T-cell (primary cell): ENCODE measurements at regions not wholly inside any gene's neighbourhood (a gene's known extent, or its start where the extent isn't known, plus 50 kb on each side); places are given as distances from the start of the nearest gene placed in this dataset.

Experiments used
- ATAC-seq, 4 experiments: fragments of 200-7000 bp in 3 of 4; fragments of 150-1000 bp in 1 of 4; cut with Tn5 transposase; replicated peaks in 1 of 4; 1 replicate in 3 of 4; 2 replicates in 1 of 4; pipeline ENCODE4 v1.10.0; 2021; ENCODE audit warnings: moderate library complexity in 3 of 4, mild to moderate bottlenecking in 2 of 4, moderate number of reproducible peaks in 1 of 4
- CTCF ChIA-PET, 2 donors: fragments of 300-600 bp; sonication (Branson Sonifier 250); formaldehyde crosslinking; loops; one replicate each; lab custom pipeline; 2022; ENCODE audit warnings: antibody characterized with exemption in 2 of 2; lab: Charles Lee
- POLR2A ChIA-PET, 2 donors: fragments of 300-600 bp; sonication (Branson Sonifier 250); formaldehyde crosslinking; loops; one replicate each; lab custom pipeline; 2022; ENCODE audit warnings: antibody characterized with exemption in 2 of 2; lab: Charles Lee
- DNase-seq, 35 experiments: peaks; one replicate each; pipeline versions ENCODE4 v3.0.0 to v3.0.0-alpha.2; 2013 to 2023
- H3K27ac ChIP-seq: one replicate; pipeline ENCODE4 v1.5.1; 2013; ENCODE audit warnings: low read length
- H3K27me3 ChIP-seq, 2 experiments: replicated peaks in 1 of 2; 1 replicate in 1 of 2; 2 replicates in 1 of 2; pipeline versions ENCODE4 v1.6.1 to v1.7.0; 2013; ENCODE audit warnings: low read length in 1 of 2, mixed read lengths in 1 of 2; ENCODE audit not compliant: control insufficient read depth in 2 of 2, insufficient read depth in 2 of 2; ENCODE audit errors: extremely low read depth in 1 of 2
- H3K36me3 ChIP-seq, 2 donors: 1 replicate in 1 of 2; 2 replicates in 1 of 2; pipeline versions ENCODE4 v1.6.1 to v1.7.0; 2013; ENCODE audit warnings: low read length in 1 of 2; ENCODE audit not compliant: control insufficient read depth in 2 of 2, insufficient read depth in 1 of 2; ENCODE audit errors: extremely low read depth in 1 of 2
- H3K4me1 ChIP-seq, 2 experiments: 1 replicate in 1 of 2; 2 replicates in 1 of 2; pipeline versions ENCODE4 v1.6.1 to v1.7.0; 2013; ENCODE audit warnings: low read length in 2 of 2, mixed read lengths in 1 of 2; ENCODE audit not compliant: insufficient read depth in 2 of 2, control insufficient read depth in 1 of 2; ENCODE audit errors: extremely low read depth in 1 of 2
- H3K4me3 ChIP-seq, 2 donors: 1 replicate in 1 of 2; 2 replicates in 1 of 2; pipeline versions ENCODE4 v1.5.1 to v1.7.0; 2013; ENCODE audit warnings: mild to moderate bottlenecking in 2 of 2, low read length in 1 of 2, moderate library complexity in 1 of 2; ENCODE audit not compliant: control insufficient read depth in 1 of 2; ENCODE audit errors: extremely low read depth in 1 of 2
- H3K9me3 ChIP-seq: 2 replicates; pipeline ENCODE4 v1.7.0; 2013
- H3K27ac Mint-ChIP-seq, 2 donors: one replicate each; pipeline ENCODE4 v1.8.0; 2020 to 2021; ENCODE audit warnings: mild to moderate bottlenecking in 2 of 2, mixed read lengths in 2 of 2
- H3K27me3 Mint-ChIP-seq, 2 donors: one replicate each; pipeline ENCODE4 v1.8.0; 2021 to 2022; ENCODE audit warnings: mixed read lengths in 2 of 2
- H3K36me3 Mint-ChIP-seq: one replicate; pipeline ENCODE4 v1.8.0; 2021; ENCODE audit warnings: mixed read lengths
- H3K4me1 Mint-ChIP-seq, 3 donors: one replicate each; pipeline ENCODE4 v1.8.0; 2020 to 2022; ENCODE audit warnings: mixed read lengths in 3 of 3, mild to moderate bottlenecking in 1 of 3
- H3K4me3 Mint-ChIP-seq, 3 donors: one replicate each; pipeline ENCODE4 v1.8.0; 2020 to 2022; ENCODE audit warnings: mild to moderate bottlenecking in 3 of 3, mixed read lengths in 3 of 3, moderate library complexity in 3 of 3
- H3K9me3 Mint-ChIP-seq, 3 donors: one replicate each; pipeline ENCODE4 v1.8.0; 2020 to 2022; ENCODE audit warnings: mixed read lengths in 3 of 3
- WGBS: methylation state at CpG from one replicate; pipeline ENCODE4 v1.1.5; 2013; ENCODE audit warnings: missing lambda C conversion rate; ENCODE audit not compliant: insufficient coverage; 5-methylcytosine and 5-hydroxymethylcytosine counted together

DNA sequence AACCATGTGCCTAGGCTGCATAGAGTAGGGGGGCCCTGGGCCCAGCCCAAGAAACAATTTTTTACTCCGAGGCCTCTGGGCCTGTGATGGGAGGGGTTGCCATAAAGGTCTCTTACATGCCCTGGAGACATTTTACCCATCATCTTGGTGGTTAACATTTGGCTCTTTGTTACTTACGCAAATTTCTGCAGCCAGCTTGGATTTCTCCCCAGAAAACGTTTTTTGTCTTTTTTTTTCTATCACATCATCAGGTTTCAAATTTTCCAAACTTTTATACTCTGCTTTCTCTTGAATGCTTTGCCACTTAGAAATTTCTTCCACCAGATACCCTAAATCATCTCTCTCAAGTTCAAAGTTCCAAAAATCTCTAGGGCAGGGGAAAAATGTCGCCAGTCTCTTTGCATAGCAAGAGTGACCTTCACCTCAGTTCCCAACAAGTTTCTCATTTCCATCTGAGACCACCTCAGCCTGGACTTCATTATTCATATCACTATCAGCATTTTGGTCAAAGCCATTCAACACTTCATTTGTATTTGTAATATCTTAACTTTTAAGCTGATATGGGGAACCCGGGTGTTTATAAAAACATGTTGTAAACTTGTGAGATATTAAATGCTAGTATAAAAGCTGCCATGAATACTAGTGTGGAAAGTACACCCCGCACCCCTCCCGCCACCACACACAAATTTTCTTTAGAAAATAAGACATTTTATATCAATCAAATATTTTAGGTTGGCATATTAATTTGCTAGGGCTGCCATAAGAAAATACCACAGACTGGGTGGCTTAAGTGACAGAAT, 56.0 kb upstream of the PLSCR4 start:
- Mint-ChIP-seq H3K4me1 (no peaks in the 10 kb centered on the region), H3K27ac (no peak overlapping the region), H3K36me3 (no peaks in the 10 kb centered on the region), H3K4me3 (no peak overlapping the region), H3K27me3 (no peaks in the 10 kb centered on the region), H3K9me3 (peaks cover 4 to 11% (median 8%) of the 10 kb centered on the region in 3 donors)
- Histone ChIP-seq H3K36me3 (no peaks in the 10 kb centered on the region), H3K4me1 (no peaks in the 10 kb centered on the region), H3K27me3 (no peaks in the 10 kb centered on the region), H3K27ac (no peak overlapping the region), H3K9me3 (no peaks in the 10 kb centered on the region), H3K4me3 (no peak overlapping the region)
- ATAC-seq = no peak
- ChIA-PET CTCF (interaction anchor here in 1 of 2 donors (0.6 kb wide), 1 partner anchor 235 kb away, joined by 3 read pairs; no protein-coding TSS in a partner anchor), POLR2A (no interaction called here)
- WGBS = 67% methylated on average over 1 of the region's 7 CpGs
- no peak for DNase-seq

DNA sequence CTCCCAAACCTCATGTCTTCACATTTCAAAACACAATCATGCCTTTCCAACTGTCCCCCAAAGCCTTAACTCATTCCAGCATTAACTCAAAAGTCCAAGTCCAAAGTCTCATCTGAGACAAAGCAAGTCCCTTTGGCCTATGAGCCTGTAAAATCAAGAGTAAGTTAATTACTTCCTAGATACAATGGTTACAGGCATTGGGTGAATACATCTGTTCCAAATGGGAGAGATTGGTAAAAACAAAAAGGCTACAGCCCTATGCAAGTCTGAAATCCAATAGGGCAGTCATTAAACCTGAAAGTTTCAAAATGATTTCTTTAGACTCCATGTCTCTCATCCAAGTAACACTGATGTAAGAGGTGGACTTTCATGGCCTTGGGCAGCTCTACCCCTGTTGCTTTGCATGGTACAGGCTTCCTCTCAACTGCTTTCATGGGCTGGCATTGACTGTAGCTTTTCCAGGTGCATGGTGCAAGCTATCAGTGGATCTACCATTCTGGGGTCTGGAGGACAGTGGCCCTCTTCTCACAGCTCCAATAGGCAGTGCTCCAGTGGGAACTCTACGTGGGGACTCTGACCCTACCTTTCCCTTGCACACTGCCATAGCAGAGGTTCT, 55.0 kb upstream of the PLSCR4 start:
- CTCF ChIA-PET = no interaction called here
- 55% methylated on average over 1 of the region's 1 CpG for WGBS
- Histone ChIP-seq H3K27ac (no peak overlapping the region), H3K4me1 (no peaks in the 10 kb centered on the region), H3K36me3 (no peaks in the 10 kb centered on the region), H3K4me3 (no peak overlapping the region), H3K9me3 (no peaks in the 10 kb centered on the region), H3K27me3 (no peaks in the 10 kb centered on the region)
- POLR2A ChIA-PET = no interaction called here
- DNase-seq = no peak
- peaks cover 4 to 11% (median 8%) of the 10 kb centered on the region in 3 donors for H3K9me3 Mint-ChIP-seq
- H3K27me3 Mint-ChIP-seq = no peaks in the 10 kb centered on the region
- H3K27ac Mint-ChIP-seq = no peak overlapping the region
- no peak for ATAC-seq
- no peak overlapping the region for H3K4me3 Mint-ChIP-seq
- H3K36me3 Mint-ChIP-seq = no peaks in the 10 kb centered on the region
- no peaks in the 10 kb centered on the region for H3K4me1 Mint-ChIP-seq

DNA sequence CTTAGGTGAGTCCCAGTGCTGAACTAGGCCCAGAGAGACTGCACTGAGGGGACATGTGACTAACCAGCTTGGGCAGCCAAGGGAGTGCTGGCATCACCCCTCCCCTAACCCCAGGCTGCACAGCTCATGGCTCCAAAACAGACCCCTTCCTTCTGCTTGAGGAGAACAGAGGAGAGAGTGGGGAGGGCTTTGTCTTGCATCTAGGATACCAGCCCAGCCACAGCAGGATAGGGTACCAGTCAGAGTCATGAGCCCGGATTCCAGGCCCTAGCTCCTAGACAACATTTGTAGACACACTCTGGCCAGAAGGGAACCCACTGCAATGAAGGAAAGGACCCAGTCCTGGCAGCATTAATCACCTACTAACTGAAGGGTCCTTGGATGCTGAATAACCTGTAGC, 49.9 kb upstream of the PLSCR4 start:
- no peaks in the 10 kb centered on the region for H3K36me3 ChIP-seq
- H3K4me3 Mint-ChIP-seq = no peak overlapping the region
- H3K4me1 ChIP-seq = no peaks in the 10 kb centered on the region
- ChIA-PET CTCF (no interaction called here), POLR2A (no interaction called here)
- peaks cover 7 to 16% of the 10 kb centered on the region in 2 donors for H3K27me3 Mint-ChIP-seq
- DNase-seq (no peak), ATAC-seq (no peak)
- no peaks in the 10 kb centered on the region for H3K9me3 ChIP-seq
- no peak overlapping the region for H3K27ac Mint-ChIP-seq
- H3K9me3 Mint-ChIP-seq = peaks cover 4 to 14% (median 8%) of the 10 kb centered on the region in 3 donors
- no peak overlapping the region for H3K4me3 ChIP-seq
- H3K36me3 Mint-ChIP-seq = no peaks in the 10 kb centered on the region
- H3K27ac ChIP-seq = no peak overlapping the region
- H3K27me3 ChIP-seq = no peaks in the 10 kb centered on the region
- no CpG with 5 or more reads among the region's 1 CpG for whole genome bisulfite sequencing
- H3K4me1 Mint-ChIP-seq = no peaks in the 10 kb centered on the region
